HepG2 (cell line): ENCODE measurements at regions not wholly inside any gene's neighbourhood (a gene's known extent, or its start where the extent isn't known, plus 50 kb on each side); places are given as distances from the start of the nearest gene placed in this dataset.

Experiments used
- CHD4 ChIP-seq: fragments of 200-600 bp; sonication (generic); IDR thresholded peaks from 2 replicates; pipeline ENCODE4 v1.7.0; 2017; ENCODE audit warnings: mild to moderate bottlenecking, low read length, borderline replicate concordance
- EZH2 ChIP-seq: conservative IDR thresholded peaks from 2 replicates; pipeline ENCODE4 v1.6.1; 2012; ENCODE audit warnings: mild to moderate bottlenecking, low read depth, low read length, moderate library complexity
- FOXM1 ChIP-seq: sonication (generic); formaldehyde crosslinking; IDR thresholded peaks from 2 replicates; pipeline ENCODE4 v1.5.0; 2020; ENCODE audit warnings: missing genetic modification reagents
- MAFK ChIP-seq, 2 experiments: IDR thresholded peaks in 1 of 2; conservative IDR thresholded peaks in 1 of 2; 2 replicates each; pipeline ENCODE4 v1.6.1; 2011; ENCODE audit warnings: improper control_type of control experiment in 2 of 2, low read length in 2 of 2
- NFATC3 ChIP-seq: sonication (generic); formaldehyde crosslinking; IDR thresholded peaks from 2 replicates; pipeline ENCODE4 v1.5.1; 2020; ENCODE audit warnings: mild to moderate bottlenecking, missing genetic modification reagents
- NFIC ChIP-seq: IDR thresholded peaks from 2 replicates; pipeline ENCODE4 v1.6.1; 2012; ENCODE audit warnings: mild to moderate bottlenecking, low read length, inconsistent platforms
- RFX5 ChIP-seq: IDR thresholded peaks from 2 replicates; pipeline ENCODE4 v1.6.1; 2011; ENCODE audit warnings: low read depth, low read length, improper control_type of control experiment
- SIN3A ChIP-seq: IDR thresholded peaks from 2 replicates; pipeline ENCODE4 v1.6.1; 2011; ENCODE audit warnings: low read depth, mild to moderate bottlenecking, control low read depth, low read length, borderline replicate concordance
- STAT6 ChIP-seq: sonication (generic); formaldehyde crosslinking; IDR thresholded peaks from 2 replicates; pipeline ENCODE4 v1.4.0; 2020; ENCODE audit warnings: missing genetic modification reagents, mild to moderate bottlenecking, borderline replicate concordance
- YY1 ChIP-seq: IDR thresholded peaks from 2 replicates; pipeline ENCODE4 v1.6.1; 2011; ENCODE audit warnings: low read length, low read depth, moderate library complexity, mild to moderate bottlenecking; ENCODE audit not compliant: insufficient read depth, insufficient replicate concordance
- ZNF18 ChIP-seq: sonication (generic); formaldehyde crosslinking; IDR thresholded peaks from 2 replicates; pipeline ENCODE4 v1.8.0; 2022; ENCODE audit warnings: mild to moderate bottlenecking, missing genetic modification reagents; ENCODE audit not compliant: insufficient replicate concordance
- ZNF20 ChIP-seq: sonication (generic); formaldehyde crosslinking; IDR thresholded peaks from 2 replicates; pipeline ENCODE4 v1.4.0; 2020; ENCODE audit warnings: mild to moderate bottlenecking, moderate library complexity, missing genetic modification reagents
- ZNF331 ChIP-seq: sonication (generic); formaldehyde crosslinking; IDR thresholded peaks from 2 replicates; pipeline ENCODE4 v1.4.0; 2020; ENCODE audit warnings: missing genetic modification reagents
- ZZZ3 ChIP-seq: sonication (generic); formaldehyde crosslinking; IDR thresholded peaks from 2 replicates; pipeline ENCODE4 v1.4.0; 2020; ENCODE audit warnings: missing genetic modification reagents, mild to moderate bottlenecking, borderline replicate concordance

DNA sequence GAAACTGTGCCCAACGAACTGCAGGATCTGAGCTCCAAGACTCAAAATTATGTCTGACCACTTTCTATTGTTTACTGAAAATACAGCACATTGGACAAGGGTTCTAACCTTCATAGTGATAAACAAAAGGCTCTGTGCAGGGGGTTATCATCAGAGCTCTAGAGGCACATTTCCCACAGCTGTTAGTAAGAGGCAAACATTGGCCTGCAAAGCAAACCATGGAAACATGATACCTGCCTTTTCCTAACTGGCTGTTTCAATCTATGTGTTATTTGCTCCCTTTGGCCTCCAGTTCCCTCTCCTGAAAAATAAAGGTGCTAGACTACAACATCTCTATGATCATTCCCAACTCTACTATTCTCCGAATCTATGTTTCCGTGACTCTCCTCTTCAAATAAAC, 159.7 kb upstream of the ARHGEF26 start:
- no peak for TF ChIP-seq ZNF331
- TF ChIP-seq CHD4 = no peak
- no peak for TF ChIP-seq RFX5
- TF ChIP-seq ZNF18 (CRISPR knock-in tag) = no peak
- no peak for TF ChIP-seq MAFK (conservative IDR thresholded peaks at IDR 0.05 in 1 of 2, IDR thresholded peaks at IDR 0.05 in 1 of 2; ENCODE audit: low read length in 2 of 2)
- no peak for TF ChIP-seq ZZZ3 (CRISPR knock-in tag)
- TF ChIP-seq NFATC3 (CRISPR knock-in tag) = no peak
- TF ChIP-seq YY1 = no peak
- TF ChIP-seq STAT6 (CRISPR knock-in tag) = no peak
- TF ChIP-seq NFIC = no peak
- no peak for TF ChIP-seq ZNF20 (CRISPR knock-in tag)
- TF ChIP-seq EZH2 = no peak
- TF ChIP-seq SIN3A = no peak
- no peak for TF ChIP-seq FOXM1 (CRISPR knock-in tag)
